GM18909 (cell line): ENCODE measurements at regions not wholly inside any gene's neighbourhood (a gene's known extent, or its start where the extent isn't known, plus 50 kb on each side); places are given as distances from the start of the nearest gene placed in this dataset.
"Not testable (repeated sequence)": the region's sequence is repeated elsewhere in the genome, so short reads cannot be mapped to it uniquely, and the experiment has no call there.

ENCODE experiments used
- ATAC-seq: cut with Tn5 transposase; IDR thresholded peaks from one replicate; pipeline ENCODE4 v1.9.1; 2021; ENCODE audit warnings: mild to moderate bottlenecking; ENCODE audit not compliant: unreplicated experiment, poor library complexity

- ATAC-seq, result not testable (repeated sequence)
Measured at GRCh38 chr6:105860927-105861326, 225.2 kb upstream of the PRDM1 start.

DNA sequence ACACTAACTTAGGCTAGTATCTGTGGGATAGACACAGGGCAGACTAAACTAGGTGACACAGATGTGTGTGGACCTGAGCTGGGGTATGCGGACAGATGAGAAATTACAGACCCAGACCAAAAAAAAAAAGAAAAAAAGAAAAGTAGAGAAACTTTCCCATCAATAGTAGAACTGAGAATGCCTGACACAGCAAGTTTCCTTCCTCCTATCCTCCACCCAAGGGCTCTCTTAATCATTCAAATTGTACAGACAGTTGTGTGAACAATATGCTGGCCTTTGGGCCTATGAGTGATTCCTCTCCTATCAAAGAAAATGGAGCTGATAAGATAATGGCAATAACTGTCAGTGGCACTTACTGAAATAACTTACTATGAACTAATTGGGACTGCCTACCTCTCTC is 226.7 kb upstream of the PRDM1 start:
- ATAC-seq, result no peak

- ATAC-seq, result not testable (repeated sequence)
Measured at GRCh38 chr6:105858639-105859038, 227.5 kb upstream of the PRDM1 start.

- no peak for ATAC-seq
Measured at GRCh38 chr6:105855433-105855832, 230.7 kb upstream of the PRDM1 start.

DNA sequence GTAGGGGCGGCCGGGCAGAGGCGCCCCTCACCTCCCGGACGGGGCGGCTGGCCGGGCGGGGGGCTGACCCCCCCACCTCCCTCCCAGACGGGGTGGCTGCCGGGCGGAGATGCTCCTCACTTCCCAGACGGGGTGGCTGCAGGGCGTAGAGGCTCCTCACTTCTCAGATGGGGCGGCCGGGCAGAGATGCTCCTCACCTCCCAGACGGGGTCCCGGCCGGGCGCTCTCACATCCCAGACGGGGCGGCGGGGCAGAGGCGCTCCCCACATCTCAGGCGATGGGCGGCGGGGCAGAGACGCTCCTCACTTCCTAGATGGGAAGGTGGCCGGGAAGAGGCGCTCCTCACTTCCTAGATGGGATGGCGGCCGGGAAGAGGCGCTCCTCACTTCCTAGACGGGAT is 232.2 kb upstream of the PRDM1 start:
- ATAC-seq, result not testable (repeated sequence)

- ATAC-seq, result no peak
Measured at GRCh38 chr6:105851606-105852005, 234.5 kb upstream of the PRDM1 start.

- no peak for ATAC-seq
Measured at GRCh38 chr6:105851113-105851580, 235.0 kb upstream of the PRDM1 start.

DNA sequence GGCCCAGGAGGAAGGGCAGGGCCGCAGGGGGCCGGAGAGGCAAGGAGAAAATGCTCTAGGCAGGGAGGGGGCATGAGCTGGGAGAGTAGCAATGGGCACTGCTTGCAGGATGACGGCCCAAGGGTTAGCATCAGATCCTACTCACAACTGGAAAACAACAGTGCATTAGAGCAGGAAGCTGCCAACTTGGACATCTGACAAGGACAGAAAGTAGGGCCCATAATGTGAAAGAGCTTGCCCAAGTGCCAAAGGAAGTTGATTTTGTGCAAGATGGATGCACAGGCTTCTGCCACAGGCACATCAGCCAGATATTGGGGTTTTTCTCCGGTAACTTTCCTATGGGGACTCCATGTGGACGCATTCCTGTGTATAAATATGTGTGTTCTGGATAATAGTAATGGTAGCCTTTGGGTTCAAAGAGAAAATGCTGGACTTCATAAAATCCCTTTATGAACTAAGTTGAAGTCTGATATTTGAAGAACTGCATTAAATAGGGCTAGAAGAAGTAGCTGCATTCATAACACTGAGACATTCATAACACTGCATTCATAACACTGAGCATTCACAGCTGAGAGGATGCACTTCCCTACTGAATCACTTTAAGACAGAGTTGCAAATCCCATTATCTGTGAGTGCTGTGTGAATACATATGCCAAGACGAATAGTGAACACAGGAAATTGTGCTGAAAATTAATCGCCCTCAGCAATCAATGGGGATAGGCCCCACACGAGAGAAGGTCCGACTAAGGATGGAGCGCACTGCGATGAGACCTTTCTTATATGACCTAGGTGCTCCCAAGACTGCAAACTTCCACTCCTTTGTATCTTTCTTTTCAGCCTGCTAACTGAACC is 235.6 kb upstream of the PRDM1 start:
- no peak for ATAC-seq

DNA sequence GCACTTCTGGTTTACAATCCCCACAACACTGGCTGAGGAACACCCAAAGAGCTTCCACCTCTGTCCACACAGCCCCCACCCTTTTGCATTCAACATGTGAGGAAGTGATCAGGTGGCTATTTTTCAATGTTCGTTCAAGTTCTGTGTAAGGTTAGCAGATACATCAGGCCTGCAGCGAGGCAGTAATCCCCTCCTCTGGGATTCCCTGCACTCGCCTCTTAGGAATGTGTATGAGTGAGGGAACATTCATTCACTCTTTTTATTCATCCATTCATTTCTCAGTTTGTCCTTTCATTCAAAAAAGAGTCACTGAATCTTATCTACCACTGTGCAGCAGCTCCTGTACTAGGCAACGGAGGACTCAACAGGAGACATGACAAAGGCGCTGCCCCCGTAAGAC is 236.4 kb upstream of the PRDM1 start:
- ATAC-seq, result no peak

GRCh38 chr6:105847433-105847832 is 238.7 kb upstream of the PRDM1 start:
- ATAC-seq, result no peak

DNA sequence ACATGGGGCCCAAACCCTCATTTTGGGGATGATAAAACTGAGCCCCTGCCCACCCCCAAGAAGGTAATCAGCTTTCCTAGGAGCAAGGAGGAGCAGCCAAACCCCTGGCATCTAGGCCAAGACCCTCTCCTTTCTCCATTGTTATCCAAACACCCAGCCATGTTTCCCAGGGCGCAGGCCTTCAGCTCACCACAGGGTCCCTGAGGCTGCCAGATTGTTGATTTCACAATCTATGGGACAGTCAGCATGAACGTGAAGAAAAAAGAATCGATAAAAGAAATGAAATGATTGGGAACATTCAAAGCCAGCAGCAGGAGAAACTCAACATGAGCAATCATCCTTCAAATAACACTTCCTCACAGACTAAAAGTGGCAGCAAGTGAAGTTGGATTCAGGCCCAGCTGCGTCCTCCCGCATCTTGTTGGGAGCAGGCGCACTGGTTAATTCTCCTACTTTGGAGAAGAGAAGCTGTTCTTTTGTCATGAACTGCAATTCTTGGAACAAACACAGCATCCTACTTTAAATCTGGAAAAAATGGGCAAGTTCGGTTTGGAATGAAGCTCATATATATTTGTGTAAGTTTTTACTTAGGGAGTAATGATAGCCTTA is 241.8 kb upstream of the PRDM1 start:
- no peak for ATAC-seq

DNA sequence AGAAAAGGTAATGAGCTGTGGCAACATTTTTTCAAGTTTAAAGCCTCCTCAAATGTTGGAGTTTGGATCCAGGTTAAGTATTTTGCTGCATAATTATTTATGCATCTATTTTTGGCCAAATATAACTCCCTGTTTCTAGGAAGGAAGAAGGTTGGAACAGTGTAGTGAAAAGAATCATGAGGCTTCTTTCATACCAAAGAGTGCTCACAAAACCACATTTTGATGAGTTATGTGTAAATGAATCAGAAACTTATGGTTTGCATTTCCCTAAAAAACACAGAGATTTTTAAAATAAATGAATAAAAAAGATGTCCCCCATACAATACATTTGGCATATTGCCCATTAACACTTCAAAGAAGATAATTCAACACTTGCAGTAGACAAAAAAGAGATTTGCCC is 246.9 kb upstream of the PRDM1 start:
- ATAC-seq, result no peak

DNA sequence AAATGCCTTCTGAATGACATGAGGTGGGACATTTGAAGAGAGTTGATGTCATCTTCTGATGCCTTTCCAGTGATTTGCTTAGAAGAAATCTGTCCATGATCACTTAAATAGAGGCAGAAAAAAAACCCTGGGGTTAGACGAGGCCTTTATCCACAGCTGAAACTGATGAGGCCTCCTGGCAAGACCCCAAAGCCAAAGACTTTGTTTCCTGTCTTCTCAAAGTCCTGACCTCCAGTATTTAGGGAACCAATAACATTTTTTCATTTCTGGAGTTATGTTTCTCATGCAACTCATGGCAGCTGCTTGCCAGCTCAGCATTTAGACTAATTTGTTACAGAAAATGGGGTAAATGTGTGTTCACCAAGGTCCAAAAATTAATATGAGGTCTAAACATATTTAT is 248.0 kb upstream of the PRDM1 start:
- ATAC-seq, result no peak

DNA sequence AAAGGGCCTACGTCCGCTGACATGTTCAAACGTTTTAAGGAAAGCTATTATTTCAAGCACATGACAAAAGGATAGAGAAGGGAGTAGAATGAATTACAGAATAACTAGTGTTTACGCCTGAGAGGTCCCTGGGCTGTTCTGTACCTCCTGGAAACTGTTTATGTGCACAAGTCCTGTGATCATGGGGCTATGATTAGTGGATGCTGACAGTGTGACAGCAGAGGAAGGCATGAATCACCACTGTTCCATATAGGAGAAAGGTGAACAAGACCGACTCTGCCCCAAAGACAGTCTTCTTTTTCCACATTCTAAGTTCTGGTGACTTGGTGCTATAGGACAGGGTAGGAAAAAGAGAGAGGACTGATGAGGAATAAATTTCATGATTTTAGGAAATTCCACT is 249.2 kb upstream of the PRDM1 start:
- ATAC-seq, result no peak

DNA sequence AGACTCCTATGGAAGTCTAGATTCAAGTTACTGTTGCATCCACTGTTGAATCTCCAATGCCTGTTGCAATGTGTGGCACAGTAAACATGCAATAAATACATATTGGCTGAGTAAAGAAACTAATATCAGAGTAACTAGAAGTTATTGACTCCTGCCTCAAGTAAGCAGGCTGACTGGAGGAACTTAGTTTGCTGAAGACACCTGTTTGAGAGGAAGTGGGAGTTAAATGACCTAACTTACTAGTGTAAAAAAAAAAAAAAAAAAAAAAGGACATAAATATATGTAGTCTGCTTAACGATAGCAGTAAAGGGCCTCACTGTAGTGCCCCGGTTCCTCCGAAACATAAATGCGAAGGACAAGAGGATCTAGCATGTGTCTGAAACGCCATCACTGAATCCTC is 249.8 kb upstream of the PRDM1 start:
- ATAC-seq, result no peak

DNA sequence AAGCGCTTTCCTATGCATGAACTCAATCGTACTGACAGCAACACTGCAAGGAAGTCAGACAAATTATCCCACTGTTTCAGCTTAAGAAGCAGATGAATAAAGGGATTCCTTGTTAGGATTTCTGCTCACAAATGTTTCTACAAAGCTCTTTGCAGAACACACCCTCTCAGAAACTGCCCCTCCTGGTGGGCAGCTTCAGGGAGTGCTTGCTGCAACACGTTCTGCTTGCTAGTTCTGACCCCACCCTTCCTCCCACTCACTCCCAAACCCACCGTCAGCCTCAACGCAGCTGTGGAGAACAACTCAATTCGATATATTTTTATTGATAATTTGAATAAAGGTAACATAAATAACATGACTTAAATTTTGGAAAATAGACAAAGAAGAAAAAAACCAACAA is 250.8 kb upstream of the PRDM1 start:
- no peak for ATAC-seq

DNA sequence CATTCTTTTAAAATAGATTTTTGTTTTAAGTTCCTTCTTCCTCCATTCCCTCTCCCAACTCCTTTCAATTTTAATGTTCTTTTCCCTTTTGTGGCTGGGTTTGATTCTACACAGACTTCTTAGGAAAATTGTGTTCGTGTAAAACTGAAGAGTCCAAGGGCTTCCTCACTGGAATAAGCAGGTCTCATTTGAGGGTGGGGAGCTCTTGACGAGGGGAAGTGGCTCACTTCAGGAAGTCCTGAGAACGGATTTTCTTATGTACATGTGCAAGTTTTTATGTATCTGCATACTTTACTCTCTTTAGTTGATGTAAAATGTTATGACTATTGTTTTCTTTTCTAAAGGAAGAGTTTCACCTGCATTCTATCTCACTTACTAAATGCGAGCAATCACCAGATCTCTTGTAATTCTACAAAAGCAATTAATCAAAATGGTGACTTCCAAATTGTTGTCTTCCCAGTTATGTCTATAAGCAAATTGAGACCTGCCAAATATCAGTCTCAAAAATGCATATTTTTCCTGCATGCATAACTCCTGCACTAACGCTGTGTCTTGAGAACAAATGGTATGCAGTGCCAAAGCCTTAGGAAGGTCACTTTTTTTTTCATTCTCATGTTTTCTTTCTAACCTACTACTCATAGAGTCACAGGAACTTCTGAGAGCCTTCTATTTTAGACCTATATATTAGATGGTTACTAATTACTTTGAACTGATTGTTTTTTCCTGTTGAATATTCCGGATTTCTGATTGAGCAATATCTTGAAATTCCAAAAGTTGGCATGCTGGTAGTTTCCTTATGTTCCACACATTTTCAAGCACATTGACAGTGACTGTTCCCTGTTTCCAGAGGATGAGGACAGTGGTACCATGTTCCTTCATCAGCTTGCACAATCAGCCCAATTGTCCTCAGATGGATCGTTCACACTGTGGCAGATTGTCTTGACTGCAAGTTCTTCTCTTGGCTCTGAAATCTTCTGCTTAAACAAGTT is 251.9 kb upstream of the PRDM1 start:
- no peak for ATAC-seq

- no peak for ATAC-seq
Measured at GRCh38 chr6:105832313-105832761, 253.8 kb upstream of the PRDM1 start.

- ATAC-seq, result no peak
Measured at GRCh38 chr6:105831311-105832097, 254.6 kb upstream of the PRDM1 start.

- ATAC-seq, result no peak
Measured at GRCh38 chr6:105825210-105825609, 260.9 kb upstream of the PRDM1 start.
